Body of pancreas (tissue), 4 donors: ENCODE measurements at regions not wholly inside any gene's neighbourhood (a gene's known extent, or its start where the extent isn't known, plus 50 kb on each side); places are given as distances from the start of the nearest gene placed in this dataset.

Experiments used
- ATAC-seq: fragments of 150-250 bp; one replicate; pipeline ENCODE4 v1.9.1; 2016
- DNase-seq, 4 donors: peaks; one replicate each; pipeline ENCODE4 v3.0.0-alpha.2; 2019
- H3K27ac ChIP-seq, 4 donors: fragments of 200-600 bp; sonication (generic); 1 replicate in 3 of 4; 2 replicates in 1 of 4; pipeline versions ENCODE4 v1.5.1 to v1.6.1; 2016 to 2019; ENCODE audit warnings: mild to moderate bottlenecking in 1 of 4, mixed read lengths in 1 of 4, moderate library complexity in 1 of 4
- H3K27me3 ChIP-seq, 2 donors: fragments of 200-600 bp; sonication (generic); one replicate each; pipeline ENCODE4 v1.6.0; 2016; ENCODE audit warnings: mild to moderate bottlenecking in 1 of 2
- H3K36me3 ChIP-seq, 2 donors: fragments of 200-600 bp; sonication (generic); replicated peaks in 1 of 2; 2 replicates each; pipeline ENCODE4 v1.5.1; 2016; ENCODE audit warnings: low read depth in 2 of 2; ENCODE audit not compliant: insufficient read depth in 1 of 2
- H3K4me1 ChIP-seq: fragments of 200-600 bp; sonication (generic); one replicate; pipeline ENCODE4 v1.6.0; 2016
- H3K4me3 ChIP-seq, 2 donors: fragments of 200-600 bp; sonication (generic); 1 replicate in 1 of 2; 2 replicates in 1 of 2; pipeline ENCODE4 v1.5.1; 2016 to 2019
- H3K9me3 ChIP-seq, 3 donors: fragments of 200-600 bp; sonication (generic); 1 replicate in 2 of 3; 2 replicates in 1 of 3; pipeline ENCODE4 v1.5.1; 2016
- POLR2A ChIP-seq, 3 donors: fragments of 450-650 bp; IDR thresholded peaks; one replicate each; pipeline ENCODE4 v1.6.1; 2016; ENCODE audit warnings: antibody characterized with exemption in 3 of 3, mild to moderate bottlenecking in 2 of 3
- WGBS, 2 donors: methylation state at CpG; one replicate each; pipeline ENCODE4 v1.1.5; 2017; 5-methylcytosine and 5-hydroxymethylcytosine counted together
- intact Hi-C: fragments of 100-400 bp; cut with DNase I; formaldehyde crosslinking; loops from one replicate; pipeline ENCODE4 v1.15.1; 2023
- TF ChIP-seq, protein P1 (sequence below), 7 experiments: fragments of 450-650 bp in 4 of 7; fragments of 200-600 bp in 3 of 7; sonication (generic) in 3 of 7; IDR thresholded peaks; one replicate each; pipeline ENCODE4 v1.5.1; 2016 to 2019; ENCODE audit warnings: antibody characterized with exemption in 7 of 7

DNA sequence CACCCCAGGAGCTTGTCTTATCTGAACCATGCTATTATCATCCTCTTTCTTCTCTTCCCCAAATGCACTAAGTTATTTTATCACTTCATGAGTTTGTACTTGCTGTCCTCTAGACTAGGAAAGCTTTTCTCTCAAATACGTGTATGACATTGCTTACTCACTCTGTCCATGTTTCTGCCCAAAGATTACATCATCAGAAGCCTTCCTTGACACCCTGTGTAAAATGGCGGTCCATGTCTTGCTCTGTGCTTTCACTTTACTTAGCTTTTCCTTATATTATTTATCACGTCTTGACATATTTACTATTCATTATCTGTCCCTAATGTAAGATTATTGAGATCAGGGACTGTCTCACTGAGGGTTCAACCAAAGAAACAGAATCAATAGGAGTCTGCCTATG is 196.1 kb upstream of the ZEB2 start:
- H3K4me3 ChIP-seq = no peak overlapping the region
- H3K27me3 ChIP-seq = no peaks in the 10 kb centered on the region
- H3K4me1 ChIP-seq = no peaks in the 10 kb centered on the region
- intact Hi-C loops = no loop called here
- no peak for TF ChIP-seq POLR2A (IDR thresholded peaks at IDR 0.05)
- TF ChIP-seq, protein P1, sequence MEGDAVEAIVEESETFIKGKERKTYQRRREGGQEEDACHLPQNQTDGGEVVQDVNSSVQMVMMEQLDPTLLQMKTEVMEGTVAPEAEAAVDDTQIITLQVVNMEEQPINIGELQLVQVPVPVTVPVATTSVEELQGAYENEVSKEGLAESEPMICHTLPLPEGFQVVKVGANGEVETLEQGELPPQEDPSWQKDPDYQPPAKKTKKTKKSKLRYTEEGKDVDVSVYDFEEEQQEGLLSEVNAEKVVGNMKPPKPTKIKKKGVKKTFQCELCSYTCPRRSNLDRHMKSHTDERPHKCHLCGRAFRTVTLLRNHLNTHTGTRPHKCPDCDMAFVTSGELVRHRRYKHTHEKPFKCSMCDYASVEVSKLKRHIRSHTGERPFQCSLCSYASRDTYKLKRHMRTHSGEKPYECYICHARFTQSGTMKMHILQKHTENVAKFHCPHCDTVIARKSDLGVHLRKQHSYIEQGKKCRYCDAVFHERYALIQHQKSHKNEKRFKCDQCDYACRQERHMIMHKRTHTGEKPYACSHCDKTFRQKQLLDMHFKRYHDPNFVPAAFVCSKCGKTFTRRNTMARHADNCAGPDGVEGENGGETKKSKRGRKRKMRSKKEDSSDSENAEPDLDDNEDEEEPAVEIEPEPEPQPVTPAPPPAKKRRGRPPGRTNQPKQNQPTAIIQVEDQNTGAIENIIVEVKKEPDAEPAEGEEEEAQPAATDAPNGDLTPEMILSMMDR (IDR thresholded peaks at IDR 0.05) = no peak
- no peak overlapping the region for H3K27ac ChIP-seq
- H3K36me3 ChIP-seq = no peaks in the 10 kb centered on the region
- WGBS, 2 donors = 77 to 83% methylated on average over 3 of the region's 3 CpGs
- ATAC-seq (no peak), DNase-seq (no peak)
- H3K9me3 ChIP-seq = no peaks in the 10 kb centered on the region

- TF ChIP-seq POLR2A (IDR thresholded peaks at IDR 0.05) = no peak
- TF ChIP-seq, protein P1 (IDR thresholded peaks at IDR 0.05) = no peak
- intact Hi-C loops = no loop called here
- H3K9me3 ChIP-seq = no peaks in the 10 kb centered on the region
- DNase-seq (no peak), ATAC-seq (no peak)
- H3K4me1 ChIP-seq = no peaks in the 10 kb centered on the region
- H3K27me3 ChIP-seq = no peaks in the 10 kb centered on the region
- no peak overlapping the region for H3K27ac ChIP-seq
- no peak overlapping the region for H3K4me3 ChIP-seq
- 83 to 84% methylated on average over 1 of the region's 1 CpG for WGBS, 2 donors
- H3K36me3 ChIP-seq = no peaks in the 10 kb centered on the region
These were observed 193.5 kb upstream of the ZEB2 start for GRCh38 chr2:144713410-144713809.

GRCh38 chr2:144712550-144712940 is 192.6 kb upstream of the ZEB2 start:
- H3K36me3 ChIP-seq = no peaks in the 10 kb centered on the region
- no peak for DNase-seq
- intact Hi-C loops = no loop called here
- ATAC-seq = no peak
- no peak for TF ChIP-seq POLR2A (IDR thresholded peaks at IDR 0.05)
- TF ChIP-seq, protein P1 (IDR thresholded peaks at IDR 0.05) = no peak
- H3K27me3 ChIP-seq = no peaks in the 10 kb centered on the region
- no peak overlapping the region for H3K4me3 ChIP-seq
- H3K4me1 ChIP-seq = no peaks in the 10 kb centered on the region
- 68 to 75% methylated on average over 1 of the region's 1 CpG for WGBS, 2 donors
- no peaks in the 10 kb centered on the region for H3K9me3 ChIP-seq
- no peak overlapping the region for H3K27ac ChIP-seq

- Histone ChIP-seq H3K9me3 (no peaks in the 10 kb centered on the region), H3K27ac (no peak overlapping the region), H3K4me3 (no peak overlapping the region), H3K4me1 (no peaks in the 10 kb centered on the region), H3K27me3 (no peaks in the 10 kb centered on the region), H3K36me3 (no peaks in the 10 kb centered on the region)
- WGBS, 2 donors = 44 to 55% methylated on average over 7 of the region's 7 CpGs
- DNase-seq (no peak), ATAC-seq (no peak)
- intact Hi-C loops = no loop called here
- TF ChIP-seq, protein P1 (IDR thresholded peaks at IDR 0.05) = no peak
- TF ChIP-seq POLR2A (IDR thresholded peaks at IDR 0.05) = no peak
These were observed 192.0 kb upstream of the ZEB2 start for GRCh38 chr2:144711630-144712549.

DNA sequence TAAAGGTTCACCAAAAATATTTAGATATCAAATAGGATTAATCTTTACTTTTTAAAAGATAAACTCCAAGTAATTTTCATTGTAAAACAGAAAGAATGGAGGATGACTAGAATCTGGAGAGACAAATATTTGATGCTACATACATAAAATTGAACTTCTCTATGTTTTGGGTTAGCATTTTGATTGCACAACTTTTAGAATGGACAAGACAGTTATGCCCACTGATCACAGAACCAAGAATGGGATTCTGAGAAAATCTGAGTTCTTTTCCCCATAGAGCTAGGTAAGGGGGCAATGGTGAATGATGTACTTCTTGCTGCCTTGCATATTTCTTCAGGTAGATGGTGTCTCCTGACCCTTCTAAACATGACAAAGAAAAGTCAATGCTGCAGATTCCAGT is 191.2 kb upstream of the ZEB2 start:
- intact Hi-C loops = no loop called here
- TF ChIP-seq, protein P1 (IDR thresholded peaks at IDR 0.05) = no peak
- TF ChIP-seq POLR2A (IDR thresholded peaks at IDR 0.05) = no peak
- DNase-seq = no peak
- ATAC-seq = no peak
- Histone ChIP-seq H3K4me3 (no peak overlapping the region), H3K36me3 (no peaks in the 10 kb centered on the region), H3K27me3 (no peaks in the 10 kb centered on the region), H3K27ac (no peak overlapping the region), H3K4me1 (no peaks in the 10 kb centered on the region), H3K9me3 (no peaks in the 10 kb centered on the region)
